Astrocyte of the spinal cord (primary cell): ENCODE measurements at regions not wholly inside any gene's neighbourhood (a gene's known extent, or its start where the extent isn't known, plus 50 kb on each side); places are given as distances from the start of the nearest gene placed in this dataset.

Experiments used
- DNase-seq: peaks from one replicate; pipeline ENCODE4 v3.0.0; 2011; ENCODE audit warnings: low read depth, low spot score
- H3K4me3 ChIP-seq: 2 replicates; pipeline ENCODE4 v1.5.1; 2011; ENCODE audit warnings: low read depth, mild to moderate bottlenecking, low read length, moderate library complexity
- in situ Hi-C: cut with HindIII; loops from 2 replicates; pipeline ENCODE4 v1.10.0; 2017; ENCODE audit warnings: low sequenced_read_pairs
- TF ChIP-seq, protein P1 (sequence below): IDR thresholded peaks from 2 replicates; pipeline ENCODE4 v1.5.1; 2012; ENCODE audit warnings: low read depth, mild to moderate bottlenecking, low read length, inconsistent platforms

DNA sequence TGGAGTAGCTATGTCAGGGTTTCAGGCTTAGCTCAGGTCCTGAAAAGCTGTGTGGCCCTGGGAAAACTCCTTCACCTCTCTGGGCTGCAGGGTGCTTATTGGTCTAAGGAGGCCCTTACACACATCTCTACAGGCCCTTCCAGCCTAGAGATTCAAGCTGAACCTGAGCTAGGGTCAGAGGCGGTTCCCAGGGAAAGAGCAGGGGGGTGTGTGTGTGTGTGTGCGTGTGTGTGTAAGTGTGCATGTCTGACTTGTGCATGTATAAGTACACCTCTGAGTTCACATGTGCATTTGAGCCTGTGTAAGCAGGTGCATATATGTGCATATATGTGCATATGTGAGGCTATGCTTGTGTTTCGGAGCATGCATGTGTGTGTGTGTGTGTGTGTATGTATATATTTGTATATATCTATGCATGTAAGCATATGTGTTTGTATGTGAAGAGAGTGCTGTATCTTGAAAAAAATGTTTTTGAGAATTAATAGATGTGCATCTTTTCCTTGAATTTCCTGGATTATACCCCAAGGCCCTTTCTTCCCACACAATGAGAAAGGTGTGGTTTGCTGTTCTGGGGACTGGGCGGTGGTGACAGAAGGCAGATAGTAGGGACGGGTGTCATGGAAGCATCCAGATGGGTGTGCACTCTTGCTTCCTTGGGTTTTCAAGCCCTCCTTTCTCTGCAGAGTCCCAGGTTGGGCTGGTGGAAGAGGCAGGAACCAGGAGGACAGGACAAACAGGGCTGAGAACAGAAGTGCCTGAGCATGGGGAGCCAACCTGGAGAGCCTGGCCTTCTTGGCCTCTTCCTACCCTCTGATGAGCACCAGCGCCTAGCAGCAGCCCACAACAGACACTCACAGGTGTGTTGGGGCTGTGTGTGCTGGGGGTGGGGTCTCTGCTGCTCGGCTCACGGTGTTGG is 150.3 kb upstream of the TSHZ3 start:
- TF ChIP-seq, protein P1, sequence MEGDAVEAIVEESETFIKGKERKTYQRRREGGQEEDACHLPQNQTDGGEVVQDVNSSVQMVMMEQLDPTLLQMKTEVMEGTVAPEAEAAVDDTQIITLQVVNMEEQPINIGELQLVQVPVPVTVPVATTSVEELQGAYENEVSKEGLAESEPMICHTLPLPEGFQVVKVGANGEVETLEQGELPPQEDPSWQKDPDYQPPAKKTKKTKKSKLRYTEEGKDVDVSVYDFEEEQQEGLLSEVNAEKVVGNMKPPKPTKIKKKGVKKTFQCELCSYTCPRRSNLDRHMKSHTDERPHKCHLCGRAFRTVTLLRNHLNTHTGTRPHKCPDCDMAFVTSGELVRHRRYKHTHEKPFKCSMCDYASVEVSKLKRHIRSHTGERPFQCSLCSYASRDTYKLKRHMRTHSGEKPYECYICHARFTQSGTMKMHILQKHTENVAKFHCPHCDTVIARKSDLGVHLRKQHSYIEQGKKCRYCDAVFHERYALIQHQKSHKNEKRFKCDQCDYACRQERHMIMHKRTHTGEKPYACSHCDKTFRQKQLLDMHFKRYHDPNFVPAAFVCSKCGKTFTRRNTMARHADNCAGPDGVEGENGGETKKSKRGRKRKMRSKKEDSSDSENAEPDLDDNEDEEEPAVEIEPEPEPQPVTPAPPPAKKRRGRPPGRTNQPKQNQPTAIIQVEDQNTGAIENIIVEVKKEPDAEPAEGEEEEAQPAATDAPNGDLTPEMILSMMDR = no peak
- no peak for DNase-seq
- H3K4me3 ChIP-seq = no peak overlapping the region
- in situ Hi-C loops = no loop called here

- H3K4me3 ChIP-seq = no peak overlapping the region
- TF ChIP-seq, protein P1 = no peak
- in situ Hi-C loops = no loop called here
- DNase-seq = no peak
Measured at GRCh38 chr19:31500197-31500830, 151.1 kb upstream of the TSHZ3 start.

DNA sequence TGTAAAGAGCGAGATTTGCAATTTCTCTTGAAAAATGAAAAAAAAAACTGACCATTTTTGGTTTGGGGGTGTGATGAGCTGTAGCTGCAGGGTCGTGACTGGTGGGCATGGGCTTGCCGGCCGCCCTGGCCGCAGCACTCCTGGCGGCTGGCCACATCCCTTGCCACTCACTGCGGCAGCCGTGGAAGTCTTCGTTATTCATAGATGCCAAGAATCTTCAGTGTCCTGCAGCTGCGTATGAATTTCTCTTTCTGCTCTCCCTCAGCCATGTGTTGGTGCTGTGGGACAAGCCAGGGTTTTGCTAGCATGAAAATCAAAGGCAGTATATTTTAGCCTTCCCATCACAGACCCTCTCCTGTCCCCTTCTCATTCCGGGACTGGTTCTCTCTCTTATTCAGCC is 151.7 kb upstream of the TSHZ3 start:
- in situ Hi-C loops = no loop called here

GRCh38 chr19:31501427-31502195 is 152.4 kb upstream of the TSHZ3 start:
- TF ChIP-seq, protein P1 = no peak
- in situ Hi-C loops = no loop called here
- DNase-seq = no peak
- H3K4me3 ChIP-seq = no peak overlapping the region

More for the DNA sequence above, 151.7 kb upstream of the TSHZ3 start:
- H3K4me3 ChIP-seq = no peak overlapping the region
- TF ChIP-seq, protein P1 = no peak
- no peak for DNase-seq

- TF ChIP-seq, protein P1 = no peak
- H3K4me3 ChIP-seq = no peak overlapping the region
- in situ Hi-C loops = no loop called here
- no peak for DNase-seq
Measured at GRCh38 chr19:31502536-31503170, 153.4 kb upstream of the TSHZ3 start.

DNA sequence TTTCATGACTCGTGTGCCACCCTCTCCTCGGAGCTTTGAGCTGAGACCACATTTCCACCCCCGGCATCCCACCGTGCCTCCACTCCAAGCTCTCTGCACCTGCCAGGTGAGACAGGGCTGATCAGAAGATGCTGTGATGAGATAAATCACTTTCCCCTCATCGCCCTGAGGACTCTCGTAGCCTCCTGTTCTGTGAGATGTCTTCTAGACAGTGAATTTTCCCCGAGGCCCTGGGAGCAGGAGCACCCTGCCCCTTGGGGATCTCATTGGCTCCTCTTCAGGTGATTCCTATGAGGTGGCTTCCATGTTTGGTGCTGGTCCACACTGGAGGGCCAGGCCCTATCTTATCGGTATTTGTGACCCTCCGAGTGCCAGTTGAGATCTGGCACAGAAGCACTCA is 154.0 kb upstream of the TSHZ3 start:
- DNase-seq = no peak
- TF ChIP-seq, protein P1 = no peak
- in situ Hi-C loops = no loop called here
- no peak overlapping the region for H3K4me3 ChIP-seq
